ENCODE measurements at regions not wholly inside any gene's neighbourhood (a gene's known extent, or its start where the extent isn't known, plus 50 kb on each side); places are given as distances from the start of the nearest gene placed in this dataset.

GRCh38 chr13:90445179-90445578 is 902.3 kb upstream of the MIR17HG start:
- ATAC-seq = peak in 1 of 2 donors; percentile 68

GRCh38 chr13:90447034-90447733 is 900.3 kb upstream of the MIR17HG start:
- TF ChIP-seq CTCF (IDR thresholded peaks at IDR 0.05) = no peak
- Histone ChIP-seq H3K4me3 (no peak overlapping the region), H3K27ac (no peak overlapping the region), H3K27me3 (ENCODE audit: low read depth) (no peaks in the 10 kb centered on the region), H3K9me3 (no peaks in the 10 kb centered on the region), H3K36me3 (no peaks in the 10 kb centered on the region), H3K4me1 (no peaks in the 10 kb centered on the region)
- DNase-seq = no peak
- intact Hi-C loops (cut with DNase I) = no loop called here
- ATAC-seq = no peak

More at GRCh38 chr13:90445179-90445578, 902.3 kb upstream of the MIR17HG start:
- TF ChIP-seq CTCF (IDR thresholded peaks at IDR 0.05) = no peak
- Histone ChIP-seq H3K4me3 (no peak overlapping the region), H3K27me3 (ENCODE audit: low read depth) (no peaks in the 10 kb centered on the region), H3K4me1 (no peaks in the 10 kb centered on the region), H3K9me3 (no peaks in the 10 kb centered on the region), H3K36me3 (no peaks in the 10 kb centered on the region), H3K27ac (no peak overlapping the region)
- intact Hi-C loops (cut with DNase I) = no loop called here
- DNase-seq = no peak

GRCh38 chr13:90447734-90448101 is 899.8 kb upstream of the MIR17HG start:
- Histone ChIP-seq H3K4me3 (no peak overlapping the region), H3K27me3 (ENCODE audit: low read depth) (no peaks in the 10 kb centered on the region), H3K4me1 (no peaks in the 10 kb centered on the region), H3K9me3 (no peaks in the 10 kb centered on the region), H3K27ac (no peak overlapping the region), H3K36me3 (no peaks in the 10 kb centered on the region)
- ATAC-seq (no peak), DNase-seq (no peak)
- TF ChIP-seq CTCF (IDR thresholded peaks at IDR 0.05) = no peak
- intact Hi-C loops (cut with DNase I) = no loop called here

GRCh38 chr13:90448466-90449037 is 898.9 kb upstream of the MIR17HG start:
- TF ChIP-seq CTCF (IDR thresholded peaks at IDR 0.05) = no peak
- Histone ChIP-seq H3K36me3 (no peaks in the 10 kb centered on the region), H3K27ac (no peak overlapping the region), H3K4me1 (no peaks in the 10 kb centered on the region), H3K4me3 (no peak overlapping the region), H3K27me3 (ENCODE audit: low read depth) (no peaks in the 10 kb centered on the region), H3K9me3 (no peaks in the 10 kb centered on the region)
- no peak for ATAC-seq
- DNase-seq = no peak
- intact Hi-C loops (cut with DNase I) = no loop called here

- intact Hi-C loops (cut with DNase I) = no loop called here
- TF ChIP-seq CTCF (IDR thresholded peaks at IDR 0.05) = no peak
- no peaks in the 10 kb centered on the region for H3K4me1 ChIP-seq
- H3K27me3 ChIP-seq (ENCODE audit: low read depth) = no peaks in the 10 kb centered on the region
- no peak overlapping the region for H3K27ac ChIP-seq
- H3K36me3 ChIP-seq = no peaks in the 10 kb centered on the region
- ATAC-seq (no peak), DNase-seq (no peak)
- H3K9me3 ChIP-seq = no peaks in the 10 kb centered on the region
- no peak overlapping the region for H3K4me3 ChIP-seq
These were observed 894.1 kb upstream of the MIR17HG start for GRCh38 chr13:90453342-90453741.

All from lower lobe of right lung (tissue), 2 donors.